Transverse colon (tissue), 4 donors: ENCODE measurements at regions not wholly inside any gene's neighbourhood (a gene's known extent, or its start where the extent isn't known, plus 50 kb on each side); places are given as distances from the start of the nearest gene placed in this dataset.

Experiments used
- DNase-seq: peaks from one replicate; pipeline ENCODE4 v3.0.0-alpha.2; 2019
- H3K27ac ChIP-seq, 4 donors: fragments of 200-600 bp; sonication (generic); 2 replicates each; pipeline ENCODE4 v1.5.1; 2016 to 2018; ENCODE audit warnings: inconsistent platforms in 4 of 4
- H3K27me3 ChIP-seq: fragments of 200-600 bp; sonication (generic); 2 replicates; pipeline ENCODE4 v1.5.1; 2017; ENCODE audit warnings: inconsistent platforms
- H3K36me3 ChIP-seq, 4 donors: fragments of 200-600 bp; sonication (generic); 2 replicates each; pipeline ENCODE4 v1.5.1; 2017 to 2019; ENCODE audit warnings: inconsistent platforms in 4 of 4
- H3K4me1 ChIP-seq, 4 donors: fragments of 200-600 bp; sonication (generic); 2 replicates each; pipeline ENCODE4 v1.5.1; 2017 to 2020; ENCODE audit warnings: inconsistent platforms in 4 of 4
- H3K4me3 ChIP-seq, 4 donors: fragments of 200-600 bp; sonication (generic); 1 replicate in 1 of 4; 2 replicates in 3 of 4; pipeline versions ENCODE4 v1.5.1 to v1.6.1; 2017 to 2019; ENCODE audit warnings: inconsistent platforms in 4 of 4
- H3K9me3 ChIP-seq, 2 donors: fragments of 200-600 bp; sonication (generic); 2 replicates each; pipeline ENCODE4 v1.5.1; 2017 to 2019; ENCODE audit warnings: inconsistent platforms in 2 of 2
- EP300 ChIP-seq: sonication (generic); formaldehyde crosslinking; IDR thresholded peaks from one replicate; pipeline ENCODE4 v1.6.1; 2017; ENCODE audit warnings: antibody characterized with exemption, low read depth
- POLR2A ChIP-seq: fragments of 450-650 bp; IDR thresholded peaks from one replicate; pipeline ENCODE4 v1.6.1; 2016; ENCODE audit warnings: antibody characterized with exemption, mild to moderate bottlenecking, moderate library complexity
- POLR2AphosphoS5 ChIP-seq, 3 donors: sonication (generic); formaldehyde crosslinking; IDR thresholded peaks; one replicate each; pipeline ENCODE4 v1.6.1; 2016; ENCODE audit warnings: antibody characterized with exemption in 3 of 3
- WGBS, 2 donors: methylation state at CpG; one replicate each; pipeline ENCODE4 v1.1.5; 2018; ENCODE audit warnings: low coverage in 1 of 2; 5-methylcytosine and 5-hydroxymethylcytosine counted together
- in situ Hi-C, 4 donors: fragments of 200-750 bp; cut with MboI; loops; one replicate each; pipeline versions ENCODE4 v1.15.0 to v1.15.1; 2017; ENCODE audit warnings: low sequenced_read_pairs in 3 of 4, low pct_ligation_motif_present in 1 of 4, low pct_unique_long_range_greater_than_20kb in 1 of 4
- intact Hi-C: fragments of 100-400 bp; cut with DNase I; formaldehyde crosslinking; loops from one replicate; pipeline ENCODE4 v1.15.1; 2023; ENCODE audit warnings: low total_unique reads
- TF ChIP-seq, protein P1 (sequence below), 5 experiments: fragments of 200-600 bp in 3 of 5; fragments of 450-650 bp in 2 of 5; sonication (generic) in 3 of 5; IDR thresholded peaks; 1 replicate in 2 of 5; 2 replicates in 3 of 5; pipeline ENCODE4 v1.5.1; 2016 to 2017; ENCODE audit warnings: antibody characterized with exemption in 5 of 5, inconsistent platforms in 3 of 5, mild to moderate bottlenecking in 2 of 5, moderate library complexity in 1 of 5

DNA sequence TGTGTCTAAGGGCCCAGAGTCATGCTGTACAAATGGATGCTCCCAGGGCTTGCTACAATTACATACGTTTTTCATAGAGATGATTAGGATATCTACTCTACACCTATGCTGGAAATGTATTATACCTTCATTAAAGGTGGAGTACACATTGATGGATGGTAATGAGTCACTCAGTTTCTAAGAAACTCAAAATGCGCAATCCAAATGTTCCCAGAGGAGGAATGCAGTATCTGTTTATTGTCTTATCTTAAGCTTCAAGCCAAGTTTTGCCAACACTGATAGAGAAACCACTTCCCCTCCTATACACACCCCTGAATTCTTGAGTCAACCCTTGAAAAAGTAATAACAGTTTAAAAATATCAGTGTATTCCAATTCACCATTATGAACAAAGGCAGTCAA lies 266.6 kb upstream of the FAR2 start:
- TF ChIP-seq EP300 = no peak
- no peak for TF ChIP-seq POLR2A
- no peak for TF ChIP-seq POLR2AphosphoS5 (IDR thresholded peaks at IDR 0.05)
- no peak overlapping the region for H3K27ac ChIP-seq
- H3K27me3 ChIP-seq = no peaks in the 10 kb centered on the region
- no peak for DNase-seq
- intact Hi-C loops (no loop called here), in situ Hi-C loops (no loop called here)
- H3K4me1 ChIP-seq = no peaks in the 10 kb centered on the region
- H3K36me3 ChIP-seq = no peaks in the 10 kb centered on the region
- H3K4me3 ChIP-seq = no peak overlapping the region
- H3K9me3 ChIP-seq = no peaks in the 10 kb centered on the region
- WGBS, 2 donors = 63 to 73% methylated on average over 1 to 2 of the region's 2 CpGs

DNA sequence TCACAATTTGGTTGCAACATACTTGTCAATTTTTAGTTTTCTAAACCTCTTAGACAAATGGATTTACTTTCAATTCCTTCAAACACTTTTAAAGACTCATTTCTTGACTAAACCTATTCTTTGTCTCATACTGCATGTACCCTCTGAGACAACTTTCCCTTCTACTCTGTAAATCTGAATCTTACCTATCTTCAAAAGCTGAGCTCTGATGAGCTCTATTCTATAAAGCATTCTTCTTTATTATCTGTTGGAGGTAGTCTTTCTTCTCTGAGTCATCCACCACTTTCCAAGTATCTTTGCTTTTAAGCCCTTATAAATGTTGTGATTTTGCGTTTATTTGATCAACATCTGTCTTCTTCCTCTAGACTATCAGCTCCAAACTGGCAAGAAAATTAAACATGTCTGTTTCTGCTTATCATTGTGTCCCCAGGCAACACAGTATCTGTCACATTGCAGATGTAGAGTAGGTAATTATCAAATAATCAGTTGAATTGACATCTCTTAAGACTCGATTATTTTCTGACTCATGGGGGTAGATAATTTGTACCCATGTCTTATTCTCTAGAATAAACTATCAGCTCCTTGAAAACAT lies 265.6 kb upstream of the FAR2 start:
- H3K27ac ChIP-seq = no peak overlapping the region
- H3K4me3 ChIP-seq = no peak overlapping the region
- TF ChIP-seq EP300 (no peak), POLR2A (no peak), POLR2AphosphoS5 (IDR thresholded peaks at IDR 0.05) (no peak)
- TF ChIP-seq, protein P1, sequence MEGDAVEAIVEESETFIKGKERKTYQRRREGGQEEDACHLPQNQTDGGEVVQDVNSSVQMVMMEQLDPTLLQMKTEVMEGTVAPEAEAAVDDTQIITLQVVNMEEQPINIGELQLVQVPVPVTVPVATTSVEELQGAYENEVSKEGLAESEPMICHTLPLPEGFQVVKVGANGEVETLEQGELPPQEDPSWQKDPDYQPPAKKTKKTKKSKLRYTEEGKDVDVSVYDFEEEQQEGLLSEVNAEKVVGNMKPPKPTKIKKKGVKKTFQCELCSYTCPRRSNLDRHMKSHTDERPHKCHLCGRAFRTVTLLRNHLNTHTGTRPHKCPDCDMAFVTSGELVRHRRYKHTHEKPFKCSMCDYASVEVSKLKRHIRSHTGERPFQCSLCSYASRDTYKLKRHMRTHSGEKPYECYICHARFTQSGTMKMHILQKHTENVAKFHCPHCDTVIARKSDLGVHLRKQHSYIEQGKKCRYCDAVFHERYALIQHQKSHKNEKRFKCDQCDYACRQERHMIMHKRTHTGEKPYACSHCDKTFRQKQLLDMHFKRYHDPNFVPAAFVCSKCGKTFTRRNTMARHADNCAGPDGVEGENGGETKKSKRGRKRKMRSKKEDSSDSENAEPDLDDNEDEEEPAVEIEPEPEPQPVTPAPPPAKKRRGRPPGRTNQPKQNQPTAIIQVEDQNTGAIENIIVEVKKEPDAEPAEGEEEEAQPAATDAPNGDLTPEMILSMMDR (IDR thresholded peaks at IDR 0.05) = no peak
- H3K9me3 ChIP-seq = no peaks in the 10 kb centered on the region
- WGBS, 2 donors = 35 to 43% methylated on average over 2 of the region's 2 CpGs
- H3K36me3 ChIP-seq = no peaks in the 10 kb centered on the region
- DNase-seq = no peak
- in situ Hi-C loops (no loop called here), intact Hi-C loops (no loop called here)
- no peaks in the 10 kb centered on the region for H3K27me3 ChIP-seq
- no peaks in the 10 kb centered on the region for H3K4me1 ChIP-seq

DNA sequence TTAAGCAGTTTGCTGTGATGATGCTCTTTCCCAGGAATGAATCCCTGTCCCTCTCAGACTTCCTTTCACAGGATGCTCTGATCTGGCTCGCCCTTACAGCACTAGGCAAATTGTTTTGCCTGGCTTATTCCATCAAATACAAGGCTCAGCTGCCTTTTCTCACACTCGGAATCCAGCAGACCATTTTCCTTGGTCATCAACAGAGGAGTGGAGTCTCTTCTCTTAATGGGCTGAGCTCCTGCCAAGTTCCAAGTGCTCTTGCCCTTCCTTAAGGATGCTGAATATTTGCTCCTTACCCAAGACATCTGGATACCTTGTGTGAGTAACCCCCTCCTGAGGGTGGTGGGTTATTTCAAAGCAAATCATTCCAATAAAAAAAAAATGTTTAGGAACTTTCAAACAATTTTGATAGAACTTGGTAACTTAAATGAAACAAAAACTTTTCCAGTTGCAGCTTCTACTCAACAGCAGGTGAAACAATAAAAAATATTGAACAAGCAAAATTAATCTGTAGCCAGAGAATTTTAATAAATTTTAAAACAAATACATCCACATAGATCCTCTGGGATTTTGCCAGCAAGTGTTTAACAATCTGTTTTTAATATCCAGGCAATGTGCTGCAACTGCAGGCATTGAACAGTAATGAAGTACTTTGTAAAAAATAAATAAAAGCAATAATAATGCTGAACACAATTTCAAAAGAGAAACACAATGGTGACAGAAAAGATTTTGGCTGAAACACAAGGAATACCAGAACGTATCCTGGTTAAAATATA lies 264.0 kb upstream of the FAR2 start:
- Histone ChIP-seq H3K4me3 (no peak overlapping the region), H3K4me1 (no peaks in the 10 kb centered on the region), H3K9me3 (no peaks in the 10 kb centered on the region), H3K27me3 (no peaks in the 10 kb centered on the region), H3K27ac (no peak overlapping the region), H3K36me3 (no peaks in the 10 kb centered on the region)
- in situ Hi-C loops (no loop called here), intact Hi-C loops (no loop called here)
- DNase-seq = no peak
- TF ChIP-seq EP300 (no peak), POLR2AphosphoS5 (IDR thresholded peaks at IDR 0.05) (no peak), POLR2A (no peak)
- TF ChIP-seq, protein P1 (IDR thresholded peaks at IDR 0.05) = no peak
- WGBS, 2 donors = 39 to 57% methylated on average over 3 of the region's 3 CpGs

DNA sequence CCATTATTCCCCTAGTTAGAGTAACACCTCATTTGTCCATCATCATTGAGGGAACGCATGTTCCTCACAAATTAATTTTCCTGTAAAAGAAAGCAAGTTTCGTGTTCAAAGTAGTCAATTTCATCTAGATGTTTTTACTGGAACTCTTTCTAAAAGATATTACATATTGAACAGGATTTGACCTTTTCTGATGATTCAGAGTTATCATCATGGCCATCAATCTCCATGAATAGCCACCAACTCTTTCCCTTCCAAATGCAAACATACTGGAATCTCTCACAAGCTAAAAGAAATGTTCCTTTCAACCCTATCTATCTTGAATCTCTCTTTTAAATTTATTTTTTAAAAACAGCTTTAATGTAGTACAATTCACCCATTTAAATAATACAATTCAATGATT lies 263.1 kb upstream of the FAR2 start:
- in situ Hi-C loops = no loop called here
- WGBS, 2 donors = 93 to 100% methylated on average over 2 of the region's 2 CpGs

More for the DNA sequence above, 263.1 kb upstream of the FAR2 start:
- intact Hi-C loops = no loop called here
- Histone ChIP-seq H3K9me3 (no peaks in the 10 kb centered on the region), H3K27me3 (no peaks in the 10 kb centered on the region), H3K4me3 (no peak overlapping the region), H3K4me1 (no peaks in the 10 kb centered on the region), H3K36me3 (no peaks in the 10 kb centered on the region), H3K27ac (no peak overlapping the region)
- TF ChIP-seq POLR2A (no peak), EP300 (no peak), POLR2AphosphoS5 (IDR thresholded peaks at IDR 0.05) (no peak)
- TF ChIP-seq, protein P1 (IDR thresholded peaks at IDR 0.05) = no peak
- DNase-seq = no peak
